ENCODE measurements at regions not wholly inside any gene's neighbourhood (a gene's known extent, or its start where the extent isn't known, plus 50 kb on each side); places are given as distances from the start of the nearest gene placed in this dataset.
"Not testable (repeated sequence)": the region's sequence is repeated elsewhere in the genome, so short reads cannot be mapped to it uniquely, and the experiment has no call there.

DNA sequence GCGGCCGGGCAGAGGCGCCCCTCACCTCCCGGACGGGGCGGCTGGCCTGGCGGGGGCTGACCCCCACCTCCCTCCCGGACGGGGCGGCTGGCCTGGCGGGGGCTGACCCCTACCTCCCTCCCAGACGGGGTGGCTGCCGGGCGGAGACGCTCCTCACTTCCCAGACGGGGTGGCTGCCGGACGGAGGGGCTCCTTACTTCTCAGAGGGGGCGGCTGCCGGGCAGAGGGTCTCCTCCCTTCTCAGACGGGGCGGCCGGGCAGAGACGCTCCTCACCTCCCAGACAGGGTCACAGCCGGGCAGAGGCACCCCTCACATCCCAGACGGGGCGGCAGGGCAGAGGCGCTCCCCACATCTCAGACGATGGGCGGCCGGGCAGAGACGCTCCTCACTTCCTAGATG lies 321.8 kb upstream of the SGCG start:
- TF ChIP-seq, protein P1, sequence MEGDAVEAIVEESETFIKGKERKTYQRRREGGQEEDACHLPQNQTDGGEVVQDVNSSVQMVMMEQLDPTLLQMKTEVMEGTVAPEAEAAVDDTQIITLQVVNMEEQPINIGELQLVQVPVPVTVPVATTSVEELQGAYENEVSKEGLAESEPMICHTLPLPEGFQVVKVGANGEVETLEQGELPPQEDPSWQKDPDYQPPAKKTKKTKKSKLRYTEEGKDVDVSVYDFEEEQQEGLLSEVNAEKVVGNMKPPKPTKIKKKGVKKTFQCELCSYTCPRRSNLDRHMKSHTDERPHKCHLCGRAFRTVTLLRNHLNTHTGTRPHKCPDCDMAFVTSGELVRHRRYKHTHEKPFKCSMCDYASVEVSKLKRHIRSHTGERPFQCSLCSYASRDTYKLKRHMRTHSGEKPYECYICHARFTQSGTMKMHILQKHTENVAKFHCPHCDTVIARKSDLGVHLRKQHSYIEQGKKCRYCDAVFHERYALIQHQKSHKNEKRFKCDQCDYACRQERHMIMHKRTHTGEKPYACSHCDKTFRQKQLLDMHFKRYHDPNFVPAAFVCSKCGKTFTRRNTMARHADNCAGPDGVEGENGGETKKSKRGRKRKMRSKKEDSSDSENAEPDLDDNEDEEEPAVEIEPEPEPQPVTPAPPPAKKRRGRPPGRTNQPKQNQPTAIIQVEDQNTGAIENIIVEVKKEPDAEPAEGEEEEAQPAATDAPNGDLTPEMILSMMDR (IDR thresholded peaks at IDR 0.05) = not testable (repeated sequence)
- not testable (repeated sequence) for TF ChIP-seq POLR2A (IDR thresholded peaks at IDR 0.05)

Data from gastroesophageal sphincter (tissue), 3 donors.